B cell (primary cell): ENCODE measurements at regions not wholly inside any gene's neighbourhood (a gene's known extent, or its start where the extent isn't known, plus 50 kb on each side); places are given as distances from the start of the nearest gene placed in this dataset.

ENCODE experiments used
- CTCF ChIP-seq: fragments of 200-600 bp; IDR thresholded peaks from one replicate; pipeline ENCODE4 v1.8.0; 2022; ENCODE audit warnings: antibody characterized with exemption, mild to moderate bottlenecking
- EZH2 ChIP-seq: IDR thresholded peaks from 2 replicates; pipeline ENCODE4 v1.6.1; 2012; ENCODE audit warnings: borderline replicate concordance, low read depth, mild to moderate bottlenecking, moderate library complexity, low read length; ENCODE audit not compliant: insufficient read depth, poor library complexity, severe bottlenecking

DNA sequence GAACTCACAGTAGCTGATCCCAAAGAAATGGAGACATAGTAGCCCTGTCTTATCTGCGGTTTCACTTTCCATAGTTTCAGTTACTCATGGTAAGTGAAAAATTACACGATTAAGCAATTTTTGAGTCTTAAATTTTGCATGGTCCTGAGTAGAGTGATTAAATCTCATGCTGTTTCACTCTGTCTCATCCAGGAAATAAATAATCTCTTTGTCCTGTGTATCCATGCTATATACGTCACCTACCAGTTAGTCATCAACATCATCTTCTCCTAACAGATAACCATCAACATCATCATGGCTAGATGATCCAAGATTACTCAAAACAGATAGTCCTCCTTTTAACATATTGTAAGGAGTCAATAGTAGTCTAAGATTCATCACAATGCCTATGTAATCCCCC, 1589.3 kb downstream of the BRINP3 start:
- TF ChIP-seq EZH2 (no peak), CTCF (no peak)
